Neural cell (in vitro differentiated cells): ENCODE measurements at regions not wholly inside any gene's neighbourhood (a gene's known extent, or its start where the extent isn't known, plus 50 kb on each side); places are given as distances from the start of the nearest gene placed in this dataset.

ENCODE experiments used
- CTCF ChIP-seq: fragments of 450-650 bp; IDR thresholded peaks from 2 replicates; pipeline ENCODE4 v1.5.1; 2014; ENCODE audit warnings: antibody characterized with exemption, mild to moderate bottlenecking, moderate library complexity; ENCODE audit not compliant: poor library complexity, severe bottlenecking
- EZH2 ChIP-seq: fragments of 200-600, 300-800 bp; shearing (Covaris generic), sonication (generic); IDR thresholded peaks from 2 replicates; pipeline ENCODE4 v1.6.1; 2014; ENCODE audit warnings: antibody characterized with exemption, low read length, borderline replicate concordance, mild to moderate bottlenecking; ENCODE audit not compliant: insufficient read depth, poor library complexity, severe bottlenecking
- MXI1 ChIP-seq: fragments of 450-650 bp; conservative IDR thresholded peaks from 2 replicates; pipeline ENCODE4 v1.6.1; 2014; ENCODE audit warnings: antibody characterized with exemption, mild to moderate bottlenecking; ENCODE audit not compliant: poor library complexity, severe bottlenecking
- POLR2AphosphoS5 ChIP-seq: IDR thresholded peaks from 2 replicates; pipeline ENCODE4 v1.6.1; 2012
- RAD21 ChIP-seq: fragments of 450-650 bp; conservative IDR thresholded peaks from 2 replicates; pipeline ENCODE4 v1.6.1; 2014; ENCODE audit warnings: antibody characterized with exemption, mild to moderate bottlenecking, moderate library complexity
- REST ChIP-seq: IDR thresholded peaks from 2 replicates; pipeline ENCODE4 v1.6.1; 2012; ENCODE audit warnings: borderline replicate concordance
- SMC3 ChIP-seq: fragments of 450-650 bp; conservative IDR thresholded peaks from 2 replicates; pipeline ENCODE4 v1.6.1; 2014; ENCODE audit warnings: antibody characterized with exemption, mild to moderate bottlenecking, moderate library complexity; ENCODE audit not compliant: poor library complexity
- TAF1 ChIP-seq: IDR thresholded peaks from 2 replicates; pipeline ENCODE4 v1.6.1; 2012; ENCODE audit warnings: low read depth

GRCh38 chr21:35401476-35401875 lies 352.4 kb upstream of the RUNX1 start:
- TF ChIP-seq CTCF (no peak), EZH2 (no peak), TAF1 (no peak), RAD21 (no peak), POLR2AphosphoS5 (no peak), MXI1 (no peak), REST (no peak), SMC3 (no peak)
